ENCODE measurements at regions not wholly inside any gene's neighbourhood (a gene's known extent, or its start where the extent isn't known, plus 50 kb on each side); places are given as distances from the start of the nearest gene placed in this dataset.

DNA sequence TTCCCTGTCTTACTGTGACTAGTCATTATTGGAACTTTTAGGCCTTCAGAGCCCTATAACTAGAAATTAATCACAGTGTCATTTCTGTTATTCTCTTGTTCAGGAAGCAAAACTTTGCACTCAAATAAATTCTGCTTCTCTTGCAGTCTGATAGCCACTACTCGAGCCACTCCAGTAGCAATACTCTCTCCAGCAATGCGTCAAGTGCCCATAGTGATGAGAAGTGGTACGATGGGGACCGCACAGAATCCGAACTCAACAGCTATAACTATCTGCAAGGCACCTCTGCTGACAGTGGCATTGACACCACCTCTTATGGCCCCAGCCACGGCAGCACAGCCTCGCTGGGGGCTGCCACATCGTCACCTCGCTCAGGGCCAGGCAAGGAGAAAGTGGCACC lies 223.2 kb upstream of the RGS6 start:
- no peak for DNase-seq (ENCODE audit: low spot score)

DNA sequence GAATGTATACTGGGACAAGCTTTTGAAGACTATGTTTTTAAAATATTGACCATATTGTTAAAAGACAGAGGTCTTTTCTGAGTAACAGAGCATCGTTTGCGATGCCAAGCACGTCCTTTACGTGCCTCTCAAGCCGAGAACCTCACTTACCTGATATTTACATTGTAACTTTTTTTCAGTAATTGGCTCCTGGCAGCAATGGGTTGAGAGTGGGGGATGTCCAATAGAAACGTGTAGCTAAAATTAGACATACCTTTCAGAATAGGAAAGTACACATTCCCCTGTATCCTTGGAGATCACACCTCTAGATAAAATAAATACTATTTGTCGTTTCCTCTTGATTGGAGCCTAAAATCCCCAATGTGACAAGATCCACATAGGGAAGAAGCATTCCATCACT lies 222.2 kb upstream of the RGS6 start:
- DNase-seq (ENCODE audit: low spot score): no peak

DNA sequence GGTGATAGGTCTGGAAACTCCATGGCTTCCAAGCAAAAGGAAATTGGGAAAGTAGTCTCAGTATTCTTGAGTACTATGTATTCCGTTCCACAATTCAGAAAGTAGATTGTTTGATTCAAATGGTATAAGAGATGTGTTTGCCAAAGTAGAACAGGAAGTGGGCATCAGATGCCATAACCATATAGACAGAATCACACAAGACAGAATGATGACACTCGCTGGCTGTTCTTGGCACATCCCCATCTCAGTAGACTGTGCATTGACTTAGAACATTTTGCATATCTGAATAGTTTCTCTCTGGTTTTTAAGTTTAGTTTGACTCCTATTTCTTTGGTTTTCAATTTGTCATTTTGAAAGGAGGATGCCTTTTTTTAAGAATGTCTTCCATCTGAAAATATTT lies 221.1 kb upstream of the RGS6 start:
- DNase-seq (ENCODE audit: low spot score): no peak

DNA sequence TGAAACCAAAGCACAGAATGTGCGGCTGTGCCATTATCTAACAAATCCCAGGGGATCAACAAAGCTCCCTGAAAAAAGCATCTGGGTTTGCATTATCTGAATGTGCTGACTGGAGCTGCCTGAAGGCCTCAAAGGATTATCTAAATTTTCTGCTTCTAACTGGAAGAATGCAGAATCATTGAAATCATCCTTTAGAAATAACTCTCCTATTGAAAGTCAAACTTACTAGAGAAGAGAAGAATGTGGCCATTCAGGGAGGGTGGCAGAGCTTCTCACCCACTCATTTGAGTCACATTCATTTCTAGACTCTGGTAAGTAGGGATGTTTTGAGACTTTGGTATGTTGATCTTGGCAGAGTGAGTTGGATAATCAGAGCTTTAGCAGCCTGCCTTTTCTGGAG lies 220.6 kb upstream of the RGS6 start:
- no peak for DNase-seq (ENCODE audit: low spot score)

DNA sequence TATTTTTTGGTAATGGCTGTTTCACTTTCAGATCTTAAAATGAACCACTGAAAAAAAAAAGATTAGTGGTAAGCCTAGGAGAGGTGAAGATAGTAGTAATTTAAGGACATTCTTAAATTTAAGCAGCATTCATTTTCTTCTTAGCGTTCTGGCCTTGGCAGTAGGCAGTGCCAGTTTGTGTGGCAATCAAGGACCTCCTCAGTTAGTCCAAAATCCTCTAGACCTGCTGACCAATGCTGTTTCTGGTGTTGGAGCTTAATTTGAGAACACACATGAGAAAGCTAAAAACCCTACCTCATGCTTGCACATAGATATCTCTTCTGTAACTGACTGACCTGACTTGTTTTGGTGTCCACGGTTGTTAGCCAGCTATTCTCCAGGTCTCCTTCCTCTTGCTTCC lies 219.8 kb upstream of the RGS6 start:
- DNase-seq (ENCODE audit: low spot score): no peak

DNA sequence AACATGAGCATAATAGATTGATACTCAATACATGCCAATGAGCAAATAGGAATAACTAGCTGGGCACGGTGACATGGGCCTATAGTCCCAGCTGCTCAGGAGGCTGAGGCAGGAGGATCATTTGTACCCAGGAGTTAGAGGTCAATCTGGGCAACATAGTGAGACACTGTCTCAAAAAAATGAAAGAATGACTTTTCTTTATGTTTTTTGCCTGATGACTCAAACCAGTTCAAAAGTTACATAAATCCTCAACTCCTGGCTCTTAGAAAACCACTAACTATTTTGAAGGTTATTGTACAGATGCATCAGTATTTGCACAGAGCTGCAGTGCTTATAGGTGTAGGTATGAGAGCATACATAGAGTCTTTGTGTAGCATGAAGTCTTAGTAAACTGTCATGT lies 219.2 kb upstream of the RGS6 start:
- no peak for DNase-seq (ENCODE audit: low spot score)

DNA sequence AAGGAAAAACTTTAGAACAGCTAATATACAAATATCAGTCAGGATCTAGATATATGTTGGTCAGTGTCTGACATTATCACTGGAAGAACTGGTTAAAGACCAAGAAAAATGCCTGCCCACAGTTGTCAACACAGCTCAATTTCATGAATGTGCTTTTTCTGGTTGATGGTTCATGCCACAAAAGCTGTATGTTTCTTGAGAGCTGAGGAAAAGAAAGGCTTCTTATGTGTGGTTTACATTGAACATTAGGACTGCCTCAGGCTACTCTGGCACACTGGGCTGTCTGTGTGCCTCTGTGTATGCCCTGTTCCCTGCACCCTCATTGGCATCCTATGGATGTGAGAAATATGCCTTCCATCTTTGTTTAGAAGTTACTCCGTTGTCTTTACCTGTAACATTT lies 218.8 kb upstream of the RGS6 start:
- no peak for DNase-seq (ENCODE audit: low spot score)

DNA sequence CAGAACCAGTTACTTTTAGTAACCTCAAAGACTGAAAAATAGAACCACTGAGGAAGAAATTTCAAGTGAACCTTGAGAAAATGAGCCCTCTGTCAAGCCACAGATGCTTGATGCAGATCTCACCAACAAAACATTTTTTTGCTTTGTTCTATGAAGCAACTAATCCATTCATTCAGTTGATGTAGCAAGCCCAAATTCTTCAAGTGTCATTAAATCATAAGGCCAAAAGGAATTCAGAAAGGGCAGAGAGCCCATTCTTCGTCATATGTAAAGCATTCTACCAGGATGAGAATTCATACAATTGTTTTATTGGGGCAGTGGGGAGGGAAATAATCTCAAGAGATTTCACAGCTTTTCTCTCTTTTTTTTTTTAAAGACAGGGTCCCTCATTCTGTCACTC lies 218.0 kb upstream of the RGS6 start:
- DNase-seq (ENCODE audit: low spot score): no peak

DNA sequence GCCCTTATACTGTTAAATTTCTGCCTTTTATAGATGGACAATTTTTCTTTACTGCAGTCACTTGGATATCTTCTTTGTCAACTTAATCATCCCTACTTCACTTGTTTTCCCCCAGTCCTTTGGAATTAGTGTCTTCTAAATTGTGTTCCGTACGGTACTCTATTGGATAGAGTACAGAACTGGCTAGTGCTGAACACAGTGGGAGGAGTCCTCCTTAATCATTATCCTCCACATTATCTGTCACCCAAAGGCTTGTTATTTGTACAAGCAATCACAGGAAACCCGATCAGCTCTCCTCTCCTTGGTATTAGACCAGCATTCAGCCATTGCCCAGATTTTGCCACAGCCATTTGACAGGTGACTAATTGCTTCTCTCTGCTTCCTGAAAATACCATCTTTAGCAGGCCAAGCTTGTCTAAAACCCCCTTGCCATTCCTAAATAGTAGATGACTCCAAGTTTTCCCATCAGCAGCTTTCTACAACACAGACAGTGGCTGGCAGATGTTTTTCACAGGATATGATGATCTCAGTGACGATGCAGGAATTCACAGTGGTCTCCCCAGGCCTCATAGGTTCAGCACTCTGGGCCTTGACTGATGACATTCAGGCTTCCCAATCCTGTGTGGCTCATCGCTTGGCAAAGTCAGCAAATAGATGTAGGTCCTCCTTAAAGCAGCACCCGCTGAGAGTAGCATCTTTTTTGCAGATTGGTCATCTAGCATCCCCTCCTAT lies 216.0 kb upstream of the RGS6 start:
- no peak for DNase-seq (ENCODE audit: low spot score)

DNA sequence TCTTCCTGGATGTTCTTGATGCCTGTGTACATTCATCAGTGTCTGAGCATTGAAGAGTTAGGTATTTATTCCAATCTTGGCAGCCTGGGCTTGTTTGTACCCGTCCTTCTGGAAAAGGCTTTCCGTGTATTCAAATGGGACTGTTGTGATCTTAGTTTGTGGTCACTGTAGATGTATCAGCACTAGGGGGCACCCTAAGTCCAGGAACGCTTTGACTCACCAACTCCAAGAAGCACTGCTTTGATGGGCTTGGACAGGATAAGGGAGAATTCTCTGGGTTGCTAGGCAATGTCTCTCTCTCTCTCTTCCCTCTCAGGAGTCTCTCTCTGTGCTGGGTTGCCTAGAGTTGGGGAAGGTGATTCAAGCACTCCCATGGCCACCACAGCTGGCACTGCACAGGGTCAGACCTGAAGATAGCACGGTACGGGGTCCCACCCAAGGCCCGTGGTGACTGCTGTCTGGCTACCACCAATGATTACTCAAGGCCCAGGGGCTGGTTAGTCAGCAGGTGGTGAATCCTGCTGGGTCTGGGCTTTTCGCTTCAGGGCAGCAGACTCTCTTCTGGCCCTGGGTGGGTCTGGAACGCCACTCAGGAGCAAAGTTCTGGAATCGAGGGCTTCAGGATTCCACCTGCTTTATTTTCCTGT lies 211.1 kb upstream of the RGS6 start:
- peak; percentile 48 for DNase-seq (ENCODE audit: low spot score)

DNA sequence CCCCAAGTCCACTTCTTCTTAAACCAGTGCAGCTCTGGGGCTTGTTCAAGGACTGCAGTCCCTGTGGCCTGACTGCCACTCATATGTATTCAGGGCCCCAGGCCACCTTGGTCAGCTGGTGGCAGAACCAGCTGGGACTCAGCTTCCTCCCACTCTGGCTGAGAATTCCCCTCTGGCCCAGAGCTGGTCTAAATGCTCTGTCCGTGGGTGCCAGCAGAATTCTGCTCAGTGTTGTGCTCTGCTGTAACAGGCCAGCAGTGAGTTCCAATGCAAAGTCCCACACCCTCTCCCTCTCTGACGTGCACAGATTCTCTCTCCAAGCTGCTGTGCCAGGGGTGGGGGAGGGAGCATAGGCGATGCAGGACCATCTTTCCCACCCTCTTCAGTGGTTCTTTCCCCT lies 210.4 kb upstream of the RGS6 start:
- DNase-seq (ENCODE audit: low spot score): no peak

DNA sequence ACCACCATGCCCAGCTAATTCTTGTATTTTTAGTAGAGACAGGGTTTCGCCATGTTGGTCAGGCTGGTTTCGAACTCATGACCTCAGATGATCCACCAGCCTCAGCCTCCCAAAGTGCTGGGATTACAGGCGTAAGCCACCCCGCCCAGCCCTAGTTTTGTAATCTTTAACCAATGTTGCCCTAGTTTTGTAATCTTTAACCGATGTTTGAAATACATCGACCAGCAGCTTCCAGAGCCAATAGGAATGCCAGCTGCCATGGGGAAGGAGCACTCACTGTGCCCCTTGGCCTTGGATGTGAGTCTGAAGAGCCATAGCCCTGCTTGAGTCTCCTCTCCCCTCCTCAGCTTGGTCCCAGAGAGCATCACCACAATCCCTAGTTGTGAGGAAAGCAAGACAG lies 209.3 kb upstream of the RGS6 start:
- DNase-seq (ENCODE audit: low spot score): no peak

DNA sequence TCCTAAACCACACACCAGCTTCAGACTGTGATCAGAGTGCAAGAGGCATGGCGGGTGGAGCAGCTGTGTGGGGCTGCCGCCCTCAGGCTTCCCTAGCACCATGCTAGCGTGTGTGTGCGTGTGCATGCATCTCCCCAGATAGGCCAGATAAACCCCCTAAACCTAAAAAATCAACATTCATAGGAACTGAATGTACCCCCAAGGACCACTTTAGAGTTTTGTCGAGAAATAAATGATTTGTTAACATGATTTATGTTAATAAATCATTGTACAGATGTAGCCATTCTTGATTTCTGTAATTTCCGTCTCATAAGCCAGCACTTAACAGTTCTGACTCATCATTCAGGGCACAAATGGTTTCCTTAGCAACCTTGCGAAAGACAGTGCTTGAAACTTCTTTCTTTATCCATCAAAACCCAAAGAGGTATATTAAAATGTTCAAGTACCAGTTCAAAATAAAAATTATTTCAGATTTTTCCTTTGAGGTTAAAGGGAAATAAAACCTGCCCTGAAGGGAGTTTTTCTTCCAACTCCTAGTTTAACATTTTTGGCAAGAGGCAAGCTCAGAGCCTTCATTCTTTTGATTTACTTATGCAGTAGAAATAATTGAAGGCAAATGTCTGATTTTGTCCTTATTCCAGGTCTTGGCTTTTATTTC lies 206.2 kb upstream of the RGS6 start:
- DNase-seq (ENCODE audit: low spot score): no peak

DNA sequence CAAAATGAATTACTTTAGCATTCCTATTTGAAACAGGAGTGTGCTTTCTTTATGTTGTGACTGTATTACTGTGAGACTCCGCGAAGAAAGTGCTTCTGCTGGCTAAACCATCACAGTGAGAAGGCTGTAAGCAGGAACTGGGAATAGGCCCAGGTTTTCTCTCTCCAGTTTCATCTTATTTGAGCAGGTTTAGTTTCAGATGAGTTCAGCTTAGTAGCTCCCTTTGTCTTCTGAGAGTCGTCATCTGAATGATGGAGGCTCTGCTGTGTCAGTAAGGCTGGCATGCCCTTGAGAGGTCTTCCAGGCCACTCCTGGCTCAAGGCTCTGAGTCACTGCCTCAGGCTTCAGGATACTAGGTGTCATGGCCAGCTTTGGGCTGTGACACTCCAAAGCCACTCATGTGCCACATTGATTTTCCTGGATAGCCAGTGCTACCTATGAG lies 205.6 kb upstream of the RGS6 start:
- DNase-seq (ENCODE audit: low spot score): no peak

DNA sequence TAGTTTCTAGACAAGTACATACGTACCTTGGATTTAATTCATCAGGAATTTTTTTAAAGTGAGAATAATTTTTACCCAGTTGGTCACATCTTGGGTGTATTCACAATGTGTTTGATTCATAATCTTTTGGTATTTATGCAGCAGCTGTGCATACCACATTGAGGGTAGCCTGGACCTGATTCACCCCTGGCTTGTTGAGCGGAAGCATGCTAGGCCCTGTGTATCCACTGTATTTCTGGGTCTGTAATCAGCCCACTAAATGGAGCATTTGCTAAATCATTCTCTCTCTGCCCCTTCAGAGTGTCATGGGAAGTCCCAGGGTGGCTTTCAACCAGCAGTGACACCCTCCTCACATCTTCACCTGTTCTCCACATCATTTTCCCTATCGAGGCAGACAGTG lies 203.8 kb upstream of the RGS6 start:
- DNase-seq (ENCODE audit: low spot score): no peak

DNA sequence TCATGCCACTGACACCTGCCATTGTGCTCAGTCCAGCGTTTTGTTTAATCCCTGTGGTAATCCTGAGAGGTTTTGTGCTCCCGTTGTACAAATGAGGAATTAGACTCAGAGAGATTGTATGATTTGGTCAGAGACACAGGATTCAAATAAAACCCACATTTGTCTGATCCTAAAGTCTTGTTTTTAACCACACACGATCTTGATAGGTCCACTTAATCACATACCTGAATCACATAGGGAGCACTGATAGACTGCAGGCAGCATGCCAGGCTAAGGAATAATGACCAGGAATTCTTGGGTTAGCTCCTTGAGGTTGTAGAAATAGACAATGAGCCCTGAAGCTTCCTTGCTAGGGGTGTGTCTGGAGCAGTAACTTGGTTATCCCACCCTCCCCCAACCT lies 202.6 kb upstream of the RGS6 start:
- DNase-seq (ENCODE audit: low spot score): no peak

DNA sequence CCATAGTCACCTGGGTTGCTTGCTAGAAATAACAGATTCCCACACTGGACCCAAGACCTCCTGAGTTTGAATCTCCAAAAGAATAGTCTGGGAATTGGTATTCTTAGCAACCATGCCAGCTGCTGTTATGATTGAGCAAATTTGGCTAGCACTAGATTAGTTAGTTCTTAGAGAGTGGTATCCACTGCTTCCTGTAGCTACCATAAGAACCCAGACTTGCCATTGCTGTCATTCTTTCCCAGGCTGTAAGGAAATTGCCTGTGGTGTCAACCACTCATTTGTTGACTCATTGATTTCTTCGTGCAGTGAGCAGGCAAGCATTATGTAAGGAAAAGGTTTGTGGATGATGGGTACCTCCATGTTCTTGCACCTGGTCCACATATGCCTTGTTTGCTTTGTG lies 201.8 kb upstream of the RGS6 start:
- no peak for DNase-seq (ENCODE audit: low spot score)

DNA sequence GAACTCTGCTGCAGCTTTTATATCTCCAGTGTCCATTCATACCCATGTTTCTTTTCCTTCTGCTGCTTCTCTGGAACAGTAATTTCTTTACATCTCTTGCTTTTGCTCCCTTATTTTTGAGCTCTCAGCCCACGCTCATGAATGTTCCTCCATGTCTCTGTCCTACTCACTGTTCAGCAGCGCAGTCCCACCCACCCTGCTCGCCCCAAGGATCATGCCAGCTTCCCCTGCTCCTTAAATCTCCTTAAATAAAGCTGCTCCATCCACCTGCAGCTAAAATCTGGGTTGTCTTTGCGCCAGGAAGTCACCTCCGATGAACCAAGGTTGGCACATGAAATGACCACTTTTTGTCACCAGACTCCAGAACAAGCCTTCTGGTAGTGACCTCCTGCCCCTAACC lies 201.1 kb upstream of the RGS6 start:
- no peak for DNase-seq (ENCODE audit: low spot score)

DNA sequence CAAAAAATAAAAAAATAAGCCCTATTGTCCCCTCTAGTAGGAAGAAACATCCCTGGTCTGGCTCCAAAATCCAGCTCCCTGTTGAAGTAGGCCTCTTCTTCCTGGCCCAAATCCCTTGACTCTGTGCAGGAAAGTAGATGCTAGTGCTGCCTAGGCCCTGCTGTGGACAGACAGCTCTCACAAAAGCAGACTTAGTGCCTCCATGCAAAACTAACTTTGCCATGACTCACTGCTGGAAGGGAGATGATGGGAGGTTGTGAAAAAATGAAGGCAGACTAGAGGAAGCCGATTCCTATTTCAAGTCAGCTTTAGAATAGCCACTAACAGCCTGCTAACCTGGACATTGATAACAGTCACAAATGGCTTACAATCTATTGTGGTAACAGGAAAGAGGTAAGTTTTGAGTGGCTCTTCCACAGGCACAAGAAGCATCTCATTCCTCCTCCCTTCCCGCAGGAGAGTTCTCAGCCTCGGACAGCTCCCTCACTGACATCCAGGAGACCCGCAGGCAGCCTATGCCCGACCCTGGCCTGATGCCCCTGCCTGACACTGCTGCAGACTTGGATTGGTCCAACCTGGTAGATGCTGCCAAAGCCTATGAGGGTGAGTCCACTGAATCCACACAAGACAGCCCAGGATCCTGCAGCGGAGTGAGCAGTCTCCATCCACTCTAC lies 198.9 kb upstream of the RGS6 start:
- DNase-seq (ENCODE audit: low spot score): no peak

DNA sequence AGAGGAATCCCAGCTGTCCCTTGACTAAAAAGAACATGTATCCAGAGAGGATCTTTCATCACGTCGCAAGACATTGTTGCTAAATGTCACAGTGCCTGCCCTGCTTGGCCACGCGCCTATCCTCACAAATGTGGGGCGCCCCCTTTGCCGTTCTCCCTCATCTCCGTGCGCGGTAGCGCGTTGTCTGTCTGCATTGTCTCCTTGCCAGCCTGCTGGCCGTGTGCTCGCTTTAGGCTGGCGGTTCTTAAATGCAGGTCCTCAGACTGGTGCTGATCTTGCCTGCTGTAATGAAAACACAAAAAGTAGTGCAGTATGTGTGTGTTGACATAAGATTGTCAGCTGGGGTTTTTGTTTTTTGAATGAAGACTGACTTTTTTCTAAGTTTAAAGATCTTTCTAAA lies 198.2 kb upstream of the RGS6 start:
- no peak for DNase-seq (ENCODE audit: low spot score)

DNA sequence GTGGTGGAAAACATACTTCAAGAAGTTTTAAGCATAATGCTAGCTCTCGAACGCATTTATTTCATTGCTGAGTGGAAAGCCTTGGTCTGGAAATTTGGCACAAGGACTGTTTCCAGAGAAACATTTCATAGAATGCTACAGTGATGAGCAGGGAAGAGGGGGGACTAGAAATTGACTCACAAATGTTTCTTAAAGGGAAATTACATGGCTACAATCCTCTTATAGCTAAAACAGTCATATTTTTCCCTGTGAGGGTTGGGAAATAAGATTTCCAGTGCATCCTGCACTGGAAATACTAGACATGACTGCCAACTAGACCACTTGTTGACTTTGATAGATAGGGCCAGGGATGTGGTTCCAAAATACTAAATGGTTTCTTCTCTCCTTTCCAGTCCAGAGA lies 197.3 kb upstream of the RGS6 start:
- DNase-seq (ENCODE audit: low spot score): no peak

DNA sequence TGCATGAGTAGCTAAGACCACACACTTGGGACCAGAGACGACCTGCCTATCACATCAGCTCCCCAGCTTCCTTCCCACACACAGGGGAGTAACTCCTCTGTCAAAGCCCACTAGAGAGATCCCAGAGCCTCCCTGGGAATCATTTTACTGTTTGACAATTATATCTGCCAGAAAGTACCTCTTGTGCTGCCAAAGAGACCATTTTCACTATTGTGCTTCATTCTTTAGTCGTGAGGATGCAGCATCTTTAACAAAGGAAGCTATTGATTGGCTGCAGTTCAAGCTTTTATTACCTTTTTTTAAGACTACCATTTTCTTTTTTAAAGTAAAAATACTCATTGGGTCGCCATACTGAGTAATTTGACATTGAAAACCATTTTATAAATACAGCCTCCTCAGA lies 194.5 kb upstream of the RGS6 start:
- no peak for DNase-seq (ENCODE audit: low spot score)

Data from ureter (tissue), 1 donor.